ENCODE measurements at regions not wholly inside any gene's neighbourhood (a gene's known extent, or its start where the extent isn't known, plus 50 kb on each side); places are given as distances from the start of the nearest gene placed in this dataset.

GRCh38 chr3:110550511-110550910 is 521.1 kb upstream of the NECTIN3 start (continued):
- TF ChIP-seq ZBTB49 (CRISPR knock-in tag; IDR thresholded peaks at IDR 0.05; ENCODE audit: borderline replicate concordance) (no peak), ZFP1 (CRISPR knock-in tag; IDR thresholded peaks at IDR 0.05) (no peak), ZNF143 (CRISPR knock-in tag; IDR thresholded peaks at IDR 0.05) (no peak), POLR2A (conservative IDR thresholded peaks at IDR 0.05) (no peak), ILK (tag; IDR thresholded peaks at IDR 0.05; ENCODE audit: borderline replicate concordance, low read depth) (no peak), CBFA2T2 (conservative IDR thresholded peaks at IDR 0.05) (peak; percentile 30; the same call in 1 of the 2 replicates), ZNF445 (CRISPR knock-in tag; IDR thresholded peaks at IDR 0.05; ENCODE audit: low read depth) (no peak), PHF8 (IDR thresholded peaks at IDR 0.05; ENCODE audit: borderline replicate concordance, low read length) (no peak), ZNF384 (IDR thresholded peaks at IDR 0.05; ENCODE audit: low read depth, low read length) (no peak), ZNF212 (CRISPR knock-in tag; IDR thresholded peaks at IDR 0.05) (no peak), CEBPG (CRISPR knock-in tag; IDR thresholded peaks at IDR 0.05) (no peak), CEBPG (tag; conservative IDR thresholded peaks at IDR 0.05 in 1 of 2, IDR thresholded peaks at IDR 0.05 in 1 of 2) (no peak), CEBPB (tag; IDR thresholded peaks at IDR 0.05) (no peak), RBFOX2 (IDR thresholded peaks at IDR 0.05; ENCODE audit: low read depth, low read length) (no peak), POLR3A (IDR thresholded peaks at IDR 0.05; ENCODE audit: borderline replicate concordance, extremely low read depth, insufficient read depth, insufficient read length) (no peak), HNRNPL (IDR thresholded peaks at IDR 0.05; ENCODE audit: low read depth, low read length) (no peak), SUPT5H (IDR thresholded peaks at IDR 0.05) (no peak), SIN3A (IDR thresholded peaks at IDR 0.05; ENCODE audit: borderline replicate concordance in 2 of 2, control insufficient read depth in 1 of 2, low read depth in 2 of 2, low read length in 2 of 2) (no peak), PHTF2 (CRISPR knock-in tag; IDR thresholded peaks at IDR 0.05) (no peak)
- TF ChIP-seq, protein P1, sequence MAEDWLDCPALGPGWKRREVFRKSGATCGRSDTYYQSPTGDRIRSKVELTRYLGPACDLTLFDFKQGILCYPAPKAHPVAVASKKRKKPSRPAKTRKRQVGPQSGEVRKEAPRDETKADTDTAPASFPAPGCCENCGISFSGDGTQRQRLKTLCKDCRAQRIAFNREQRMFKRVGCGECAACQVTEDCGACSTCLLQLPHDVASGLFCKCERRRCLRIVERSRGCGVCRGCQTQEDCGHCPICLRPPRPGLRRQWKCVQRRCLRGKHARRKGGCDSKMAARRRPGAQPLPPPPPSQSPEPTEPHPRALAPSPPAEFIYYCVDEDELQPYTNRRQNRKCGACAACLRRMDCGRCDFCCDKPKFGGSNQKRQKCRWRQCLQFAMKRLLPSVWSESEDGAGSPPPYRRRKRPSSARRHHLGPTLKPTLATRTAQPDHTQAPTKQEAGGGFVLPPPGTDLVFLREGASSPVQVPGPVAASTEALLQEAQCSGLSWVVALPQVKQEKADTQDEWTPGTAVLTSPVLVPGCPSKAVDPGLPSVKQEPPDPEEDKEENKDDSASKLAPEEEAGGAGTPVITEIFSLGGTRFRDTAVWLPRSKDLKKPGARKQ (CRISPR knock-in tag; IDR thresholded peaks at IDR 0.05) = no peak
- TF ChIP-seq, protein P2, sequence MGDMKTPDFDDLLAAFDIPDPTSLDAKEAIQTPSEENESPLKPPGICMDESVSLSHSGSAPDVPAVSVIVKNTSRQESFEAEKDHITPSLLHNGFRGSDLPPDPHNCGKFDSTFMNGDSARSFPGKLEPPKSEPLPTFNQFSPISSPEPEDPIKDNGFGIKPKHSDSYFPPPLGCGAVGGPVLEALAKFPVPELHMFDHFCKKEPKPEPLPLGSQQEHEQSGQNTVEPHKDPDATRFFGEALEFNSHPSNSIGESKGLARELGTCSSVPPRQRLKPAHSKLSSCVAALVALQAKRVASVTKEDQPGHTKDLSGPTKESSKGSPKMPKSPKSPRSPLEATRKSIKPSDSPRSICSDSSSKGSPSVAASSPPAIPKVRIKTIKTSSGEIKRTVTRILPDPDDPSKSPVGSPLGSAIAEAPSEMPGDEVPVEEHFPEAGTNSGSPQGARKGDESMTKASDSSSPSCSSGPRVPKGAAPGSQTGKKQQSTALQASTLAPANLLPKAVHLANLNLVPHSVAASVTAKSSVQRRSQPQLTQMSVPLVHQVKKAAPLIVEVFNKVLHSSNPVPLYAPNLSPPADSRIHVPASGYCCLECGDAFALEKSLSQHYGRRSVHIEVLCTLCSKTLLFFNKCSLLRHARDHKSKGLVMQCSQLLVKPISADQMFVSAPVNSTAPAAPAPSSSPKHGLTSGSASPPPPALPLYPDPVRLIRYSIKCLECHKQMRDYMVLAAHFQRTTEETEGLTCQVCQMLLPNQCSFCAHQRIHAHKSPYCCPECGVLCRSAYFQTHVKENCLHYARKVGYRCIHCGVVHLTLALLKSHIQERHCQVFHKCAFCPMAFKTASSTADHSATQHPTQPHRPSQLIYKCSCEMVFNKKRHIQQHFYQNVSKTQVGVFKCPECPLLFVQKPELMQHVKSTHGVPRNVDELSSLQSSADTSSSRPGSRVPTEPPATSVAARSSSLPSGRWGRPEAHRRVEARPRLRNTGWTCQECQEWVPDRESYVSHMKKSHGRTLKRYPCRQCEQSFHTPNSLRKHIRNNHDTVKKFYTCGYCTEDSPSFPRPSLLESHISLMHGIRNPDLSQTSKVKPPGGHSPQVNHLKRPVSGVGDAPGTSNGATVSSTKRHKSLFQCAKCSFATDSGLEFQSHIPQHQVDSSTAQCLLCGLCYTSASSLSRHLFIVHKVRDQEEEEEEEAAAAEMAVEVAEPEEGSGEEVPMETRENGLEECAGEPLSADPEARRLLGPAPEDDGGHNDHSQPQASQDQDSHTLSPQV (IDR thresholded peaks at IDR 0.05) = no peak

Measured in K562 (cell line).